SH-SY5Y (cell line): ENCODE measurements at regions not wholly inside any gene's neighbourhood (a gene's known extent, or its start where the extent isn't known, plus 50 kb on each side); places are given as distances from the start of the nearest gene placed in this dataset.

Experiments
- GATA2 ChIP-seq: IDR thresholded peaks from 2 replicates; pipeline ENCODE4 v1.6.1; 2011; ENCODE audit warnings: mild to moderate bottlenecking, low read depth, low read length
- GATA3 ChIP-seq: IDR thresholded peaks from 2 replicates; pipeline ENCODE4 v1.6.1; 2011; ENCODE audit warnings: low read depth, mild to moderate bottlenecking, low read length, moderate library complexity

DNA sequence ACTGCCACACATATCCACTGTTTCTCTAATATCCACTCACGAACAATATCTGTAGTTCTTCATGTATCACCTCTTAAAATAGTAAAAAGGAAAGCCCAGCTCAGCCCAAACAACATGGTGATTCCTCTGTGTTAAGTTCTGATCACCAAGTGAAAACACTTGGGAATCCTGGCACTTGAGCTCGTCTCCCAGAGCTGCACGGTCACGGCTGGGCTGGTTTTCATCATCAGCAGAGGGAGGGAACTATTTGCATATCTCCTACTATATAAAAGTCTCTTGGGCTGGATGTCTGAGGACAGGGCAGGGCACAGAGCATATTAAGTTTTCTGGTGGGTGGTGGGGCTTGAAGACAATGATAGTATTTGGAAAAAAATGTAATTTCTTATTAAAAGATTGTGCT, 870.6 kb downstream of the TMEM121 start:
- TF ChIP-seq GATA2 = no peak
- no peak for TF ChIP-seq GATA3
